CD14-positive monocyte (primary cell): ENCODE measurements at regions not wholly inside any gene's neighbourhood (a gene's known extent, or its start where the extent isn't known, plus 50 kb on each side); places are given as distances from the start of the nearest gene placed in this dataset. TPM values are rescaled to one million over a fixed set of nuclear protein-coding genes. Genes with fewer than 3 reads are reported as not detected.

Experiments used
- DNase-seq, 3 donors: peaks; one replicate each; pipeline ENCODE4 v3.0.0-alpha.2; 2011 to 2022
- H2AFZ ChIP-seq: 2 replicates; pipeline ENCODE4 v1.6.0; 2012; ENCODE audit warnings: mild to moderate bottlenecking, low read depth, low read length, inconsistent platforms; ENCODE audit not compliant: insufficient read depth, poor library complexity, severe bottlenecking
- H3K27ac ChIP-seq, 2 donors: 1 replicate in 1 of 2; 2 replicates in 1 of 2; pipeline ENCODE4 v1.5.1; 2012 to 2013; ENCODE audit warnings: low read length in 2 of 2, control low read depth in 1 of 2, inconsistent platforms in 1 of 2, low read depth in 1 of 2, mild to moderate bottlenecking in 1 of 2
- H3K27me3 ChIP-seq, 2 donors: one replicate each; pipeline versions ENCODE4 v1.6.0 to v1.6.1; 2011 to 2013; ENCODE audit warnings: low read length in 2 of 2; ENCODE audit not compliant: control insufficient read depth in 2 of 2, insufficient read depth in 2 of 2
- H3K36me3 ChIP-seq, 2 donors: replicated peaks in 1 of 2; 1 replicate in 1 of 2; 2 replicates in 1 of 2; pipeline versions ENCODE4 v1.5.1 to v1.6.1; 2012 to 2013; ENCODE audit warnings: low read length in 2 of 2, control low read depth in 1 of 2, inconsistent platforms in 1 of 2, mild to moderate bottlenecking in 1 of 2; ENCODE audit not compliant: insufficient read depth in 2 of 2, control insufficient read depth in 1 of 2
- H3K4me1 ChIP-seq, 2 donors: 1 replicate in 1 of 2; 2 replicates in 1 of 2; pipeline versions ENCODE4 v1.5.1 to v1.6.1; 2012 to 2013; ENCODE audit warnings: low read length in 2 of 2, control low read depth in 1 of 2, inconsistent platforms in 1 of 2, mild to moderate bottlenecking in 1 of 2, moderate library complexity in 1 of 2; ENCODE audit not compliant: insufficient read depth in 2 of 2, control insufficient read depth in 1 of 2
- H3K4me2 ChIP-seq: replicated peaks from 2 replicates; pipeline ENCODE3; 2012; ENCODE audit warnings: low read length, moderate library complexity, mild to moderate bottlenecking; ENCODE audit not compliant: poor library complexity, severe bottlenecking; ENCODE audit errors: extremely low read depth
- H3K4me3 ChIP-seq, 3 experiments: fragments of 200-600 bp in 1 of 3; sonication (generic) in 1 of 3; replicated peaks in 1 of 3; 1 replicate in 2 of 3; 2 replicates in 1 of 3; pipeline ENCODE4 v1.5.1; 2011 to 2013; ENCODE audit warnings: low read length in 3 of 3, mild to moderate bottlenecking in 3 of 3, control low read depth in 2 of 3, low read depth in 2 of 3, inconsistent platforms in 1 of 3, moderate library complexity in 1 of 3
- H3K79me2 ChIP-seq: 2 replicates; pipeline ENCODE4 v1.6.0; 2012; ENCODE audit warnings: mild to moderate bottlenecking, control low read depth, inconsistent platforms, low read length, moderate library complexity; ENCODE audit not compliant: insufficient read depth
- H3K9ac ChIP-seq: 2 replicates; pipeline ENCODE4 v1.6.0; 2017; ENCODE audit warnings: low read length, mild to moderate bottlenecking; ENCODE audit not compliant: insufficient read depth, poor library complexity, severe bottlenecking
- H3K9me3 ChIP-seq, 2 donors: replicated peaks in 1 of 2; 1 replicate in 1 of 2; 2 replicates in 1 of 2; pipeline versions ENCODE4 v1.5.1 to v1.6.1; 2012 to 2013; ENCODE audit warnings: low read length in 2 of 2, control low read depth in 1 of 2; ENCODE audit not compliant: control insufficient read depth in 1 of 2, insufficient read depth in 1 of 2
- H4K20me1 ChIP-seq: 2 replicates; pipeline ENCODE4 v1.6.0; 2012; ENCODE audit warnings: mild to moderate bottlenecking, low read length, control low read depth, moderate library complexity; ENCODE audit not compliant: insufficient read depth
- H3K27ac Mint-ChIP-seq, 7 donors: one replicate each; pipeline ENCODE4 v1.8.0; 2020; ENCODE audit warnings: mild to moderate bottlenecking in 7 of 7, mixed read lengths in 7 of 7, moderate library complexity in 6 of 7, inconsistent platforms in 2 of 7
- H3K27me3 Mint-ChIP-seq, 3 donors: one replicate each; pipeline ENCODE4 v1.8.0; 2021 to 2022; ENCODE audit warnings: low read depth in 3 of 3, mild to moderate bottlenecking in 3 of 3, mixed read lengths in 3 of 3, moderate library complexity in 3 of 3, inconsistent platforms in 1 of 3
- H3K36me3 Mint-ChIP-seq, 2 donors: one replicate each; pipeline ENCODE4 v1.8.0; 2020; ENCODE audit warnings: mixed read lengths in 2 of 2, inconsistent platforms in 1 of 2, mild to moderate bottlenecking in 1 of 2
- H3K4me1 Mint-ChIP-seq: one replicate; pipeline ENCODE4 v1.8.0; 2020; ENCODE audit warnings: mild to moderate bottlenecking, mixed read lengths
- H3K4me3 Mint-ChIP-seq, 2 donors: one replicate each; pipeline ENCODE4 v1.8.0; 2020; ENCODE audit warnings: mild to moderate bottlenecking in 2 of 2, mixed read lengths in 2 of 2, moderate library complexity in 1 of 2
- H3K9me3 Mint-ChIP-seq, 7 donors: one replicate each; pipeline ENCODE4 v1.8.0; 2020 to 2022; ENCODE audit warnings: mixed read lengths in 7 of 7, mild to moderate bottlenecking in 6 of 7, moderate library complexity in 6 of 7, inconsistent platforms in 2 of 7
- WGBS: methylation state at CpG from one replicate; pipeline ENCODE4 v1.1.5; 2013; ENCODE audit warnings: missing lambda C conversion rate; ENCODE audit not compliant: insufficient coverage; 5-methylcytosine and 5-hydroxymethylcytosine counted together
- intact Hi-C, 2 donors: fragments of 100-400 bp; cut with micrococcal nuclease; formaldehyde crosslinking; loops; one replicate each; pipeline versions ENCODE4 v1.15.0 to v1.15.1; 2023
- small RNA-seq: library from RNA; depleted of rRNA; stranded (forward); fragments of <200 nt; gene quantifications from one replicate; pipeline ENCODE3, GENCODE V24; 2012; ENCODE audit warnings: low read depth; ENCODE audit not compliant: insufficient read length
- TF ChIP-seq, protein P1 (sequence below): fragments of 200-600 bp; IDR thresholded peaks from one replicate; pipeline ENCODE4 v1.8.0; 2022; ENCODE audit warnings: antibody characterized with exemption, mild to moderate bottlenecking

DNA sequence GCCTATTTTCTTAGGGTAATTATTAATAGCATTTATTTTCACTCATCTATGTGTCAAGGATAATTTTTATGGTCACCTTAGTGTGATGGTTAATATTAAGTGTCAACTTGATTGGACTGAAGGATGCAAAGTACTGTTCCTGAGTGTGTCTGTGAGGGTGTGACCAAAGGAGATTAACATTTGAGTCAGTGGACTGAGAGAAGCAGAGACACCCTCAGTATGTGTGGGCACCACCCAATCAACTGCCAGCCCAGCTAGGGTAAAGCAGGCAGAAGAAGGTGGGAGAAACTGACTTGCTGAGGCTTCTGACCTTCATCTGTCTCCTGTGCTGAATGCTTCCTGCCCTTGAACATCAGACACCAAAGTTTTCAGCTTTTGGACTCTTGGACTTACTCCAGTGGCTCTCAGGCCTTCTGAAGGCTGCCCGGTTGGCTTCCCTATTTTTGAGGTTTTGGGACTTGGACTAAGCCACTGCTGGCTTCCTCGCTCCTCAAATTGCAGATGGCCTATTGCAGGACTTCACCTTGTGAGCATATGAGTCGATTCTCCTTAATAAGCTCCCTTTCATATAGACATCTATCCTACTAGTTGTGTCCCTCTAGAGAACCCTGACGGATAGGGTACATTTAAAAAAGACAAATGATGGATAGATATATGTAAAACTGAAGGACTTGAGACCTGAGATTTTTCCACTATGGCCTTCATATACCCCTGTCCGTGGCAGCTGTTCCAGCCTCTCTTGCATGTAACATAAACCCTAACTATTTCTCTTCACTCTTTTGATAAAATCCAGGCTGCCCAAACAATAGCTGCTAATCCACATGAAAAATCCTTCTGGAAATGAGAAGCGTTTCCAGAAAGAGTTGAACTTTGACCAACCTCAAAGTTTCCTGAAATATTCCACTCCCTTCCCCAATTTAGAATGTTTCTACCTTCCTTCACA, 62.1 kb upstream of the RGS17 start:
- H3K27ac Mint-ChIP-seq, result no peak overlapping the region
- WGBS, result 92% methylated on average over 2 of the region's 6 CpGs
- H3K36me3 ChIP-seq, result no peaks in the 10 kb centered on the region
- TF ChIP-seq, protein P1, sequence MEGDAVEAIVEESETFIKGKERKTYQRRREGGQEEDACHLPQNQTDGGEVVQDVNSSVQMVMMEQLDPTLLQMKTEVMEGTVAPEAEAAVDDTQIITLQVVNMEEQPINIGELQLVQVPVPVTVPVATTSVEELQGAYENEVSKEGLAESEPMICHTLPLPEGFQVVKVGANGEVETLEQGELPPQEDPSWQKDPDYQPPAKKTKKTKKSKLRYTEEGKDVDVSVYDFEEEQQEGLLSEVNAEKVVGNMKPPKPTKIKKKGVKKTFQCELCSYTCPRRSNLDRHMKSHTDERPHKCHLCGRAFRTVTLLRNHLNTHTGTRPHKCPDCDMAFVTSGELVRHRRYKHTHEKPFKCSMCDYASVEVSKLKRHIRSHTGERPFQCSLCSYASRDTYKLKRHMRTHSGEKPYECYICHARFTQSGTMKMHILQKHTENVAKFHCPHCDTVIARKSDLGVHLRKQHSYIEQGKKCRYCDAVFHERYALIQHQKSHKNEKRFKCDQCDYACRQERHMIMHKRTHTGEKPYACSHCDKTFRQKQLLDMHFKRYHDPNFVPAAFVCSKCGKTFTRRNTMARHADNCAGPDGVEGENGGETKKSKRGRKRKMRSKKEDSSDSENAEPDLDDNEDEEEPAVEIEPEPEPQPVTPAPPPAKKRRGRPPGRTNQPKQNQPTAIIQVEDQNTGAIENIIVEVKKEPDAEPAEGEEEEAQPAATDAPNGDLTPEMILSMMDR, result no peak
- H3K27me3 ChIP-seq, result no peaks in the 10 kb centered on the region
- H3K4me2 ChIP-seq, result no peak overlapping the region
- no peak overlapping the region for H3K9ac ChIP-seq
- H3K36me3 Mint-ChIP-seq, result no peaks in the 10 kb centered on the region
- no peaks in the 10 kb centered on the region for H3K4me1 Mint-ChIP-seq
- H4K20me1 ChIP-seq, result no peaks in the 10 kb centered on the region
- no peak overlapping the region for H2AFZ ChIP-seq
- peaks cover 0 to 2% of the 10 kb centered on the region in 2 donors for H3K9me3 ChIP-seq
- H3K27me3 Mint-ChIP-seq, result peaks cover 0 to 2% (median 0%) of the 10 kb centered on the region in 3 donors
- no peak overlapping the region for H3K27ac ChIP-seq
- H3K79me2 ChIP-seq, result no peaks in the 10 kb centered on the region
- intact Hi-C loops, result no loop called here
- H3K4me1 ChIP-seq, result no peaks in the 10 kb centered on the region
- H3K4me3 ChIP-seq, result no peak overlapping the region
- H3K9me3 Mint-ChIP-seq, result peaks cover 0 to 2% (median 0%) of the 10 kb centered on the region in 7 donors
- no peak for DNase-seq
- H3K4me3 Mint-ChIP-seq, result no peak overlapping the region

GRCh38 chr6:153183925-153184324, 52.8 kb upstream of the RGS17 start:
- Histone ChIP-seq H3K4me1 (no peaks in the 10 kb centered on the region), H3K4me2 (no peak overlapping the region), H3K27me3 (no peaks in the 10 kb centered on the region), H4K20me1 (no peaks in the 10 kb centered on the region), H3K9ac (no peak overlapping the region), H3K4me3 (no peak overlapping the region), H3K79me2 (no peaks in the 10 kb centered on the region), H3K36me3 (no peaks in the 10 kb centered on the region), H2AFZ (no peak overlapping the region), H3K27ac (no peak overlapping the region), H3K9me3 (no peaks in the 10 kb centered on the region)
- DNase-seq, result no peak
- Mint-ChIP-seq H3K27me3 (peaks cover 0 to 2% (median 0%) of the 10 kb centered on the region in 3 donors), H3K4me3 (no peak overlapping the region), H3K4me1 (no peaks in the 10 kb centered on the region), H3K9me3 (peaks cover 0 to 5% (median 0%) of the 10 kb centered on the region in 7 donors), H3K36me3 (no peaks in the 10 kb centered on the region), H3K27ac (no peak overlapping the region)
- TF ChIP-seq, protein P1, result no peak
- WGBS, result no CpG with 5 or more reads among the region's 3 CpGs
- intact Hi-C loops, result no loop called here

Small RNA genes lying in the stretch of these regions (small RNA-seq; reads per million reads assigned to genes)
- not detected for gene AL603908.1
- gene MTND3P20, result not detected
- not detected for gene MTND4LP20
- not detected for gene RNA5SP225
- not detected for gene RNU6-896P
